ENCODE measurements at regions not wholly inside any gene's neighbourhood (a gene's known extent, or its start where the extent isn't known, plus 50 kb on each side); places are given as distances from the start of the nearest gene placed in this dataset.

DNA sequence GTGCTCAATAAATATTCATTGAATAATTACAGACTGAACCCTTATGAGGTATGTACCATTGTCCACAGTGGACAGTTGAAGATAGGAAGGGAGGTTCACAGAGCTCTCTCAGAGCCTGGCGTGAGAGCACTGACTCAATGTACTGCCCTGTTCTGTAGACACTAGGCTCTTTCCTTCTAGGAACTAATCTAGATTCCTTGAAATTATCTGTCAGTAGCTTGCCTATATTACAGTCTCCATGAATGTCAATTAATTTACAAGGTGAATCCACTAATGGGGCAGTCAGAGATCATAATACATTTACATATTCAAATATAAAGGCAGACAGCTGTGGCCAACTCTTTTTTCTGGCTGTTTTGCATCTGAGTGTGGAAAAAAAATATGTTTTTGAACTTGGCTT is 251.2 kb upstream of the SALL1 start:
- TF ChIP-seq EZH2 (IDR thresholded peaks at IDR 0.05), result no peak
- no peak for TF ChIP-seq POLR2AphosphoS5 (IDR thresholded peaks at IDR 0.05; ENCODE audit: borderline replicate concordance, low read depth, low read length)
- TF ChIP-seq FOXP2 (optimal IDR thresholded peaks at IDR 0.05; ENCODE audit: control extremely low read depth, extremely low read length, insufficient read depth), result no peak
- Histone ChIP-seq H3K27ac (no peak overlapping the region), H3K36me3 (ENCODE audit: insufficient read depth, low read length) (no peaks in the 10 kb centered on the region), H3K4me3 (no peak overlapping the region), H3K9me3 (ENCODE audit: low read depth, low read length) (no peaks in the 10 kb centered on the region), H3K9ac (ENCODE audit: insufficient read length) (no peak overlapping the region)
- DNase-seq (ENCODE audit: low read depth, low spot score), result no peak

- H3K4me3 ChIP-seq, result no peak overlapping the region
- no peak overlapping the region for H3K9ac ChIP-seq (ENCODE audit: insufficient read length)
- no peaks in the 10 kb centered on the region for H3K9me3 ChIP-seq (ENCODE audit: low read depth, low read length)
- DNase-seq (ENCODE audit: low read depth, low spot score), result no peak
- no peaks in the 10 kb centered on the region for H3K36me3 ChIP-seq (ENCODE audit: insufficient read depth, low read length)
- H3K27ac ChIP-seq, result no peak overlapping the region
- TF ChIP-seq POLR2AphosphoS5 (IDR thresholded peaks at IDR 0.05; ENCODE audit: borderline replicate concordance, low read depth, low read length) (no peak), FOXP2 (optimal IDR thresholded peaks at IDR 0.05; ENCODE audit: control extremely low read depth, extremely low read length, insufficient read depth) (no peak), EZH2 (IDR thresholded peaks at IDR 0.05) (no peak)
Measured at GRCh38 chr16:51401673-51402072, 250.6 kb upstream of the SALL1 start.

DNA sequence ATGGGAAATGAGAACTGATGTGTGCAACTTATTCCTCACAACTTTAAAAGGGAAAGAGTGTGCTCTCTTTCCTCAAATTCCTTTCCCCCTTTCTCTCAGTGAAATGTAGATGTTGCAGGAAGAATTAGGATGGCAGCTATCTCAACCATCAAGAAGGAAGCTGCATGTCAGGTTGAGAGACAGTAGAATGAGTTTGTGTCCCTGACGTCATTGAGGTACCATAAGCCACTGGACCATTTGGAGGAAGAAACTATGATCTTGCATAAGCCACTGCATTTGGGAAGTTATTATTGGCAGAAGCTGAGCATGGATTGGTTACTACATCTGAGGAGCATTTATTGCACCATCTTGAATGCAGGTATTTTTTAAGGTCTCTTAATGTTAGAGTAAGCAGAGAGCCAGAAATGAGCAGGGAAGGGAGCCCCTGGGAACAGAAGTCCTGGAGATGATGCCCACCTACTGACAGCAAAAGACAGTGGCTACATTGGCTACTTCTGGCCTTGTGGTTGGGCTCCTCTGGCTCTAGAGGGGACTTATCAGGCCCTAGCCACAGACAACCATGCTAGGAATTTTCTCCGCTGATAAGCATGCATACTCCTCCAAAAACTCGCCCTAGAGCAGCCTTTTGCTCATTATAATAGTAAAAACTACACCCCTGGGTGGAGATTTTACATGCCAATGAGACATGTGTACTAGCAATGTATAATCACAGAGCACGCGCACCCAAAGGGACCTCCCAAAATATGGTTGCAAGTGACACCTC is 249.0 kb upstream of the SALL1 start:
- DNase-seq (ENCODE audit: low read depth, low spot score), result no peak
- Histone ChIP-seq H3K9me3 (ENCODE audit: low read depth, low read length) (no peaks in the 10 kb centered on the region), H3K9ac (ENCODE audit: insufficient read length) (no peak overlapping the region), H3K4me3 (no peak overlapping the region), H3K36me3 (ENCODE audit: insufficient read depth, low read length) (no peaks in the 10 kb centered on the region), H3K27ac (no peak overlapping the region)
- TF ChIP-seq POLR2AphosphoS5 (IDR thresholded peaks at IDR 0.05; ENCODE audit: borderline replicate concordance, low read depth, low read length) (no peak), FOXP2 (optimal IDR thresholded peaks at IDR 0.05; ENCODE audit: control extremely low read depth, extremely low read length, insufficient read depth) (no peak), EZH2 (IDR thresholded peaks at IDR 0.05) (no peak)

GRCh38 chr16:51394421-51394820 is 243.4 kb upstream of the SALL1 start:
- TF ChIP-seq EZH2 (IDR thresholded peaks at IDR 0.05), result no peak
- no peak for TF ChIP-seq FOXP2 (optimal IDR thresholded peaks at IDR 0.05; ENCODE audit: control extremely low read depth, extremely low read length, insufficient read depth)
- no peak for TF ChIP-seq POLR2AphosphoS5 (IDR thresholded peaks at IDR 0.05; ENCODE audit: borderline replicate concordance, low read depth, low read length)
- H3K27ac ChIP-seq, result no peak overlapping the region
- H3K9ac ChIP-seq (ENCODE audit: insufficient read length), result no peak overlapping the region
- no peaks in the 10 kb centered on the region for H3K36me3 ChIP-seq (ENCODE audit: insufficient read depth, low read length)
- H3K4me3 ChIP-seq, result no peak overlapping the region
- no peaks in the 10 kb centered on the region for H3K9me3 ChIP-seq (ENCODE audit: low read depth, low read length)
- no peak for DNase-seq (ENCODE audit: low read depth, low spot score)

DNA sequence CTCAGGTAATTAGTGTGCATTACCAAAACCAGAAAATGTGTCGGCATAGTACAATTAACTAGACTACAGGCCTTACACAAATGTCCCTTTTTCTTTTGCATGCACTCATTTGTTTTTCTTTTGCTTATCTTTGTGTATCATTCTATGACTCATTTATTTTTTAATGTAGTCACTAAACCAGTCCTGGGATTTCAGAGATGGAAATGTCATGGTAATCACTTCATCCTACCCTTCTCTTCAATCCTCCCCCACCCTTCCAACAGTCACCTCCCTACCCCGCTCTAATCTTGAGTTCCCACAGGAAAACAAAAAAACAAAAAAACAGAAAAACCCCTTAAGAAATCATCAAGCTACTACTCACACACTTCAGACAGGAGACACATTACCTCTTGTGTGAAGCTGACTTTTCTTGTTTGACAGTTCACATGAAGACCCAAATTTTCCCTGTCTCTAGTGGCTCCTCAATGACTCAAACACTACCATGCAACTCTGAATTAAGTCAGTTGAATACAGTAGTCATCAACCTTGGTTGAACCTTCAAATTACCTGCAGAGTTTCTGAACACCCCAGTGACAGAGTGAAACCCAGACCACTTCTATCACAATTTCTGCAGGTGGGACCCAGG is 242.4 kb upstream of the SALL1 start:
- TF ChIP-seq POLR2AphosphoS5 (IDR thresholded peaks at IDR 0.05; ENCODE audit: borderline replicate concordance, low read depth, low read length), result no peak
- no peak for TF ChIP-seq EZH2 (IDR thresholded peaks at IDR 0.05)
- TF ChIP-seq FOXP2 (optimal IDR thresholded peaks at IDR 0.05; ENCODE audit: control extremely low read depth, extremely low read length, insufficient read depth), result no peak
- Histone ChIP-seq H3K27ac (no peak overlapping the region), H3K4me3 (no peak overlapping the region), H3K9ac (ENCODE audit: insufficient read length) (no peak overlapping the region), H3K36me3 (ENCODE audit: insufficient read depth, low read length) (no peaks in the 10 kb centered on the region), H3K9me3 (ENCODE audit: low read depth, low read length) (no peaks in the 10 kb centered on the region)
- DNase-seq (ENCODE audit: low read depth, low spot score), result no peak

GRCh38 chr16:51392521-51393187 is 241.6 kb upstream of the SALL1 start:
- H3K9me3 ChIP-seq (ENCODE audit: low read depth, low read length), result no peaks in the 10 kb centered on the region
- TF ChIP-seq POLR2AphosphoS5 (IDR thresholded peaks at IDR 0.05; ENCODE audit: borderline replicate concordance, low read depth, low read length) (no peak), FOXP2 (optimal IDR thresholded peaks at IDR 0.05; ENCODE audit: control extremely low read depth, extremely low read length, insufficient read depth) (no peak), EZH2 (IDR thresholded peaks at IDR 0.05) (no peak)
- no peak overlapping the region for H3K9ac ChIP-seq (ENCODE audit: insufficient read length)
- no peaks in the 10 kb centered on the region for H3K36me3 ChIP-seq (ENCODE audit: insufficient read depth, low read length)
- no peak overlapping the region for H3K4me3 ChIP-seq
- no peak for DNase-seq (ENCODE audit: low read depth, low spot score)
- no peak overlapping the region for H3K27ac ChIP-seq

GRCh38 chr16:51391798-51392511 is 240.9 kb upstream of the SALL1 start:
- H3K27ac ChIP-seq, result no peak overlapping the region
- H3K9ac ChIP-seq (ENCODE audit: insufficient read length), result no peak overlapping the region
- H3K4me3 ChIP-seq, result no peak overlapping the region

DNA sequence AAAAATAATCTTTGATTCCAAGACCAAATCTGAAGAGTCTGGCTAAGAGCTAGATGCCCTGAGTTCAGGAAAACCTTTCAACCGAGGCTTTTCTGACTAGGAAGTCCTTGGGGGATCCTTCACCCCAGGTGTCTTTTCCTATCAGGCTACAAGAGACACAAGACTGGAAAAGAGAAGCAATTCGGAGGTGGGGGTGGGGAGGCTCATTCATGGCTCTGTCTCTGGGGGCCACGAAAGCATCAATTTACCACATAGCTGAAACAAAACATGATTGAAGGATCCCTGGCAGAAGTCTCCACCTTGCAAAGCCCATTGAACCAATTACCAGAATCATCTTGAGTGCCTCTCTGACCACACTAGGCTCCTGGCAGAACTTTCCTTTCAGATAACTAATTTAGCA is 239.8 kb upstream of the SALL1 start:
- no peak overlapping the region for H3K4me3 ChIP-seq
- no peaks in the 10 kb centered on the region for H3K9me3 ChIP-seq (ENCODE audit: low read depth, low read length)
- H3K36me3 ChIP-seq (ENCODE audit: insufficient read depth, low read length), result no peaks in the 10 kb centered on the region
- no peak for DNase-seq (ENCODE audit: low read depth, low spot score)
- no peak overlapping the region for H3K9ac ChIP-seq (ENCODE audit: insufficient read length)
- no peak overlapping the region for H3K27ac ChIP-seq
- TF ChIP-seq EZH2 (IDR thresholded peaks at IDR 0.05), result no peak
- no peak for TF ChIP-seq FOXP2 (optimal IDR thresholded peaks at IDR 0.05; ENCODE audit: control extremely low read depth, extremely low read length, insufficient read depth)
- TF ChIP-seq POLR2AphosphoS5 (IDR thresholded peaks at IDR 0.05; ENCODE audit: borderline replicate concordance, low read depth, low read length), result no peak

More at GRCh38 chr16:51391798-51392511, 240.9 kb upstream of the SALL1 start:
- H3K9me3 ChIP-seq (ENCODE audit: low read depth, low read length), result no peaks in the 10 kb centered on the region
- TF ChIP-seq POLR2AphosphoS5 (IDR thresholded peaks at IDR 0.05; ENCODE audit: borderline replicate concordance, low read depth, low read length), result no peak
- TF ChIP-seq FOXP2 (optimal IDR thresholded peaks at IDR 0.05; ENCODE audit: control extremely low read depth, extremely low read length, insufficient read depth), result no peak
- TF ChIP-seq EZH2 (IDR thresholded peaks at IDR 0.05), result no peak
- DNase-seq (ENCODE audit: low read depth, low spot score), result no peak
- H3K36me3 ChIP-seq (ENCODE audit: insufficient read depth, low read length), result no peaks in the 10 kb centered on the region

All from SK-N-MC (cell line).